Pancreas (tissue), 10 donors: ENCODE measurements at regions not wholly inside any gene's neighbourhood (a gene's known extent, or its start where the extent isn't known, plus 50 kb on each side); places are given as distances from the start of the nearest gene placed in this dataset.
"Not testable (repeated sequence)": the region's sequence is repeated elsewhere in the genome, so short reads cannot be mapped to it uniquely, and the experiment has no call there.

Experiments used
- ATAC-seq, 4 donors: fragments of 200-7000 bp; cut with Tn5 transposase; one replicate each; pipeline versions ENCODE4 v1.8.0 to v1.9.1; 2020; ENCODE audit warnings: mild to moderate bottlenecking in 4 of 4, moderate library complexity in 4 of 4
- DNase-seq, 6 donors: peaks; one replicate each; pipeline ENCODE4 v3.0.0-alpha.2; 2020
- FAIRE-seq: peaks from 2 replicates; lab custom pipeline; 2012; peaks lifted over from hg19 to GRCh38; lab: Jason Lieb, UNC
- H3K27ac ChIP-seq, 4 donors: fragments of 200-600 bp; sonication (generic); 1 replicate in 3 of 4; 2 replicates in 1 of 4; pipeline versions ENCODE4 v1.5.0 to v1.8.0; 2020
- H3K27me3 ChIP-seq, 4 donors: fragments of 200-600 bp; one replicate each; pipeline ENCODE4 v1.8.0; 2021
- H3K36me3 ChIP-seq, 3 donors: fragments of 200-600 bp; sonication (generic) in 1 of 3; one replicate each; pipeline versions ENCODE4 v1.5.0 to v1.8.0; 2020 to 2021
- H3K4me1 ChIP-seq, 3 donors: fragments of 200-600 bp; one replicate each; pipeline ENCODE4 v1.8.0; 2021
- H3K4me3 ChIP-seq, 4 donors: fragments of 200-600 bp; sonication (generic) in 2 of 4; one replicate each; pipeline versions ENCODE4 v1.5.0 to v1.8.0; 2020 to 2021
- H3K9me3 ChIP-seq, 4 donors: fragments of 200-600 bp; one replicate each; pipeline ENCODE4 v1.8.0; 2021
- CTCF ChIP-seq, 4 donors: fragments of 200-600 bp; sonication (generic) in 3 of 4; IDR thresholded peaks; one replicate each; pipeline versions ENCODE4 v1.5.0 to v1.8.0; 2021; ENCODE audit warnings: antibody characterized with exemption in 4 of 4
- WGBS, 2 donors: extraction: QIAGEN DNeasy Blood & Tissue Kit; methylation state at CpG; one replicate each; pipeline ENCODE4 v1.1.7; 2013; 5-methylcytosine and 5-hydroxymethylcytosine counted together
- intact Hi-C, 3 donors: fragments of 100-400 bp; cut with DNase I; formaldehyde crosslinking; loops; one replicate each; pipeline versions ENCODE4 v1.11.1 to v1.14.2; 2022
- donor health status: healthy with polysubstance abuse.
- donor health status: DM: no; HTN: no; CAD: no; lungs with moderate emphysema.
- donor health status: DM: no; HTN: no; CAD: no.
- donor health status: control.
- donor health status: control.
- donor health status: Bipolar disorder and iron deficiency.
- donor health status: DM: yes; HTN: yes; CAD: no.
- donor health status: DM: no; HTN: no; CAD: no.
- donor health status: DM: no; HTN: no; CAD: no.
- donor health status: DM: yes; HTN: yes; CAD: no.

- H3K4me3 ChIP-seq = no peak overlapping the region
- intact Hi-C loops = no loop called here
- DNase-seq = no peak
- H3K9me3 ChIP-seq = no peaks in the 10 kb centered on the region
- H3K27ac ChIP-seq = no peak overlapping the region
- H3K27me3 ChIP-seq = no peaks in the 10 kb centered on the region
- no peak for TF ChIP-seq CTCF (IDR thresholded peaks at IDR 0.05)
- no peak for ATAC-seq
- H3K36me3 ChIP-seq = no peaks in the 10 kb centered on the region
- FAIRE-seq = no peak
- WGBS, 2 donors = 68 to 71% methylated on average over 5 of the region's 5 CpGs
- H3K4me1 ChIP-seq = no peaks in the 10 kb centered on the region
These were observed 199.5 kb downstream of the TBC1D2B start for GRCh38 chr15:77877869-77878577.

GRCh38 chr15:77876107-77876820 is 201.2 kb downstream of the TBC1D2B start:
- peak in 1 of 6 donors; percentile 33 for DNase-seq
- H3K9me3 ChIP-seq, H3K27ac ChIP-seq, H3K4me3 ChIP-seq, intact Hi-C loops, H3K4me1 ChIP-seq, H3K36me3 ChIP-seq, H3K27me3 ChIP-seq, FAIRE-seq: not testable (repeated sequence)
- ATAC-seq = peak in 3 of 4 donors; percentile 46 to 62 (median 59)
- WGBS, 2 donors = 62 to 67% methylated on average over 3 of the region's 9 CpGs

GRCh38 chr15:77875066-77875721 is 202.3 kb downstream of the TBC1D2B start:
- DNase-seq = peak in 4 of 6 donors; percentile 35 to 74 (median 55)
- H3K4me1 ChIP-seq, H3K27ac ChIP-seq, H3K4me3 ChIP-seq, H3K36me3 ChIP-seq, intact Hi-C loops, H3K27me3 ChIP-seq, H3K9me3 ChIP-seq, FAIRE-seq: not testable (repeated sequence)
- WGBS, 2 donors = 30 to 40% methylated on average over 12 to 13 of the region's 13 CpGs
- peak in 3 of 4 donors; percentile 60 to 80 (median 73) for ATAC-seq
- peak in 3 of 4 donors; percentile 31 to 49 (median 41) for TF ChIP-seq CTCF (IDR thresholded peaks at IDR 0.05)

- Histone ChIP-seq H3K36me3 (no peaks in the 10 kb centered on the region), H3K9me3 (no peaks in the 10 kb centered on the region), H3K4me1 (no peaks in the 10 kb centered on the region), H3K27me3 (no peaks in the 10 kb centered on the region), H3K4me3 (no peak overlapping the region), H3K27ac (no peak overlapping the region)
- 71 to 78% methylated on average over 4 of the region's 4 CpGs for WGBS, 2 donors
- DNase-seq (peak in 1 of 6 donors; percentile 41), FAIRE-seq (no peak), ATAC-seq (no peak)
- intact Hi-C loops = no loop called here
- no peak for TF ChIP-seq CTCF (IDR thresholded peaks at IDR 0.05)
These were observed 203.4 kb downstream of the TBC1D2B start for GRCh38 chr15:77874063-77874462.

GRCh38 chr15:77872521-77873425 is 204.7 kb downstream of the TBC1D2B start:
- intact Hi-C loops, FAIRE-seq, H3K4me1 ChIP-seq, ATAC-seq, H3K27me3 ChIP-seq, H3K27ac ChIP-seq, H3K4me3 ChIP-seq, H3K36me3 ChIP-seq, H3K9me3 ChIP-seq: not testable (repeated sequence)
- DNase-seq = peak in 1 of 6 donors; percentile 63
- WGBS, 2 donors = 75 to 77% methylated on average over 18 of the region's 18 CpGs
